Gastroesophageal sphincter (tissue), 4 donors: ENCODE measurements at regions not wholly inside any gene's neighbourhood (a gene's known extent, or its start where the extent isn't known, plus 50 kb on each side); places are given as distances from the start of the nearest gene placed in this dataset.

Experiments used
- ATAC-seq: fragments of 150-250 bp; one replicate; pipeline ENCODE4 v1.9.1; 2016; ENCODE audit warnings: mild to moderate bottlenecking, moderate library complexity
- H3K27ac ChIP-seq, 4 donors: fragments of 200-600 bp; sonication (generic) in 3 of 4; 1 replicate in 3 of 4; 2 replicates in 1 of 4; pipeline ENCODE4 v1.5.1; 2016 to 2019
- H3K27me3 ChIP-seq: fragments of 200-600 bp; sonication (generic); one replicate; pipeline ENCODE4 v1.5.1; 2019
- H3K36me3 ChIP-seq, 2 donors: fragments of 200-600 bp; sonication (generic); one replicate each; pipeline ENCODE4 v1.5.1; 2019; ENCODE audit warnings: control low read depth in 1 of 2
- H3K4me1 ChIP-seq, 3 donors: fragments of 200-600 bp; sonication (generic); 1 replicate in 2 of 3; 2 replicates in 1 of 3; pipeline ENCODE4 v1.5.1; 2016 to 2019; ENCODE audit warnings: control low read depth in 2 of 3
- H3K4me3 ChIP-seq, 2 donors: fragments of 200-600 bp; sonication (generic); one replicate each; pipeline ENCODE4 v1.5.1; 2019; ENCODE audit warnings: mild to moderate bottlenecking in 1 of 2, moderate library complexity in 1 of 2
- H3K9me3 ChIP-seq, 3 donors: fragments of 200-600 bp; sonication (generic); one replicate each; pipeline ENCODE4 v1.5.1; 2017 to 2019; ENCODE audit warnings: control low read depth in 2 of 3
- EP300 ChIP-seq: sonication (generic); formaldehyde crosslinking; IDR thresholded peaks from one replicate; pipeline ENCODE4 v1.6.1; 2017; ENCODE audit warnings: antibody characterized with exemption, mild to moderate bottlenecking
- POLR2A ChIP-seq, 2 donors: fragments of 450-650 bp; IDR thresholded peaks; one replicate each; pipeline ENCODE4 v1.6.1; 2017; ENCODE audit warnings: antibody characterized with exemption in 2 of 2, mild to moderate bottlenecking in 2 of 2, moderate library complexity in 1 of 2
- POLR2AphosphoS5 ChIP-seq: sonication (generic); formaldehyde crosslinking; IDR thresholded peaks from one replicate; pipeline ENCODE4 v1.6.1; 2017; ENCODE audit warnings: antibody characterized with exemption
- WGBS, 2 donors: methylation state at CpG; one replicate each; pipeline ENCODE4 v1.1.5; 2018; ENCODE audit warnings: low coverage in 1 of 2; 5-methylcytosine and 5-hydroxymethylcytosine counted together
- TF ChIP-seq, protein P1 (sequence below), 4 experiments: fragments of 200-600 bp in 2 of 4; fragments of 450-650 bp in 2 of 4; sonication (generic) in 1 of 4; IDR thresholded peaks; one replicate each; pipeline ENCODE4 v1.5.1; 2017 to 2019; ENCODE audit warnings: antibody characterized with exemption in 4 of 4, mild to moderate bottlenecking in 2 of 4, moderate library complexity in 2 of 4

DNA sequence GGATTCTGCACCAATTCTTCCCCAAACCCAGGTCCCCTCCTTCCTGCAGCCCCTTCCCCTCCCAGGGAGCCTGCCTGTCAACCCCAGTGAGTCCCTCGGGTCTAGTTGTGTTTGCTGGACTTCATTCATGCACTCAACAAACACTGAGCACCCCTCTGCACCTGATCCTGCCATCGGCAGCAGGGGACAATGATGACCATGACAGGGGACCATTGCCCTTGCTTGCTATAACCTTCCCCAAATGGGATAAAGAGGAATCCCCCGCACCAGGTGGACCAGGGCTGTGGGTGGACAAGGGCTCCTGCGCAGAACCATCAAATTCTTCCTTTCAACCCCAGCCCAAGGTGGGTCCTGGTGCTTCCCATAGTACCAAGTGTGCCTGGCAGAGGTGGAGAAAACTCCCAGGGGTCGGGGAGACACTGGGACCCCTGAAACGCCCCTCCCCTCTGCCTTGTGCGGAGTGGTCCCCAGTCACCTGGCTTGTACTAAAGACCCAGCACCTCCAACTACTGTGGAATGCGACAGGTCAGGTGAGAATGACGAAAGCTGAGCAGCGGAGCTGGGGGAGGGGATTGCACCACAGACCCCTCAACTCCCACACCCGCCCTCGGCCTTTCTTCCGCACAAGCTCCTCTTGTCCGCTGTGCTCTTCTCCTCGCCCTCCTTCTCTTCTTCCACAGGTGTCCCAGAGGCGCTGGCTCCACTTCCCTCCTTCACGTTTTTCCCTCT, 119.9 kb upstream of the ZNF217 start:
- WGBS, 2 donors = 76 to 84% methylated on average over 7 to 8 of the region's 17 CpGs
- no peaks in the 10 kb centered on the region for H3K9me3 ChIP-seq
- no peak for ATAC-seq
- no peak overlapping the region for H3K27ac ChIP-seq
- no peaks in the 10 kb centered on the region for H3K36me3 ChIP-seq
- no peak overlapping the region for H3K4me3 ChIP-seq
- H3K27me3 ChIP-seq = no peaks in the 10 kb centered on the region
- TF ChIP-seq, protein P1, sequence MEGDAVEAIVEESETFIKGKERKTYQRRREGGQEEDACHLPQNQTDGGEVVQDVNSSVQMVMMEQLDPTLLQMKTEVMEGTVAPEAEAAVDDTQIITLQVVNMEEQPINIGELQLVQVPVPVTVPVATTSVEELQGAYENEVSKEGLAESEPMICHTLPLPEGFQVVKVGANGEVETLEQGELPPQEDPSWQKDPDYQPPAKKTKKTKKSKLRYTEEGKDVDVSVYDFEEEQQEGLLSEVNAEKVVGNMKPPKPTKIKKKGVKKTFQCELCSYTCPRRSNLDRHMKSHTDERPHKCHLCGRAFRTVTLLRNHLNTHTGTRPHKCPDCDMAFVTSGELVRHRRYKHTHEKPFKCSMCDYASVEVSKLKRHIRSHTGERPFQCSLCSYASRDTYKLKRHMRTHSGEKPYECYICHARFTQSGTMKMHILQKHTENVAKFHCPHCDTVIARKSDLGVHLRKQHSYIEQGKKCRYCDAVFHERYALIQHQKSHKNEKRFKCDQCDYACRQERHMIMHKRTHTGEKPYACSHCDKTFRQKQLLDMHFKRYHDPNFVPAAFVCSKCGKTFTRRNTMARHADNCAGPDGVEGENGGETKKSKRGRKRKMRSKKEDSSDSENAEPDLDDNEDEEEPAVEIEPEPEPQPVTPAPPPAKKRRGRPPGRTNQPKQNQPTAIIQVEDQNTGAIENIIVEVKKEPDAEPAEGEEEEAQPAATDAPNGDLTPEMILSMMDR (IDR thresholded peaks at IDR 0.05) = no peak
- TF ChIP-seq POLR2A (IDR thresholded peaks at IDR 0.05) = no peak
- TF ChIP-seq EP300 = no peak
- no peak for TF ChIP-seq POLR2AphosphoS5
- H3K4me1 ChIP-seq = no peaks in the 10 kb centered on the region

DNA sequence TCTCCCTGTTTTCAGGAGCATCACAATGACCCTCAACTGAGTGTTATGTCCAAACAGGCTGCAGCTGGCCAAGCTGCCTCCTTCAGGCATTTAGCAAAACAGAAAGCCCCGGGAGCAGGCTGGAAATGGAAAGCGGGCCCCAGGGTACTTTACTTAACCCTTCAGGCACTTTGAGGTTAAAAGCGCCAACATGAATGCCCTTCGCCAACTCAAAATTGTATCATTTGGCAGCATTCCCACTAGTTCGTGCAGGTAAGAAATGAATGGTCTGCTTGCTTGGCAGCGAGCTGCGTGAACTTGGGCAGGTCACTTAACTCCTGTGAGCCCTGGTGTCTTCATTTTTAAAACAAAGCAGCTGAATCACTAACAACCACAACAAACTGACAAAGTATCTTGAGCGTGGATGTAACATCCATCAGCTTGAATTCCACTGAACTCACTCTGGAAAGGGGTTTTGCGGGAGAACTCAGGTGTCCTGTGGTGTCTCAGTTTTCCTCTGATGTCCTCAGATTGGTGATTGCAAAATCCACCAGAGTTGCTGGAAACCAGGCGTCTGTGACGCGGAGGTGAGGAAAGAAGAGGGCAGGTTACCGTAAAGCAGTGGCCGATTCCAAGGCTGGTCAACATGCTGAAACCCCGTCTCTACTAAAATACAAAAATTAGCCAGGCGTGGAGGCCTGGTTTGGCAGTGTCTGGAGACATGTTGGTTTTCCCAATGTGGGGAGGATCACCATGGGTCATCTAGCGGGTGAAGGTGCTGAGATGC, 118.8 kb upstream of the ZNF217 start:
- H3K27ac ChIP-seq = no peak overlapping the region
- no peak overlapping the region for H3K4me3 ChIP-seq
- no peak for ATAC-seq
- TF ChIP-seq, protein P1 (IDR thresholded peaks at IDR 0.05) = no peak
- TF ChIP-seq EP300 (no peak), POLR2A (IDR thresholded peaks at IDR 0.05) (no peak), POLR2AphosphoS5 (no peak)
- WGBS, 2 donors = 81 to 98% methylated on average over 9 to 16 of the region's 17 CpGs
- H3K27me3 ChIP-seq = no peaks in the 10 kb centered on the region
- no peaks in the 10 kb centered on the region for H3K36me3 ChIP-seq
- peaks cover 0 to 10% (median 0%) of the 10 kb centered on the region in 3 donors for H3K4me1 ChIP-seq
- H3K9me3 ChIP-seq = no peaks in the 10 kb centered on the region

DNA sequence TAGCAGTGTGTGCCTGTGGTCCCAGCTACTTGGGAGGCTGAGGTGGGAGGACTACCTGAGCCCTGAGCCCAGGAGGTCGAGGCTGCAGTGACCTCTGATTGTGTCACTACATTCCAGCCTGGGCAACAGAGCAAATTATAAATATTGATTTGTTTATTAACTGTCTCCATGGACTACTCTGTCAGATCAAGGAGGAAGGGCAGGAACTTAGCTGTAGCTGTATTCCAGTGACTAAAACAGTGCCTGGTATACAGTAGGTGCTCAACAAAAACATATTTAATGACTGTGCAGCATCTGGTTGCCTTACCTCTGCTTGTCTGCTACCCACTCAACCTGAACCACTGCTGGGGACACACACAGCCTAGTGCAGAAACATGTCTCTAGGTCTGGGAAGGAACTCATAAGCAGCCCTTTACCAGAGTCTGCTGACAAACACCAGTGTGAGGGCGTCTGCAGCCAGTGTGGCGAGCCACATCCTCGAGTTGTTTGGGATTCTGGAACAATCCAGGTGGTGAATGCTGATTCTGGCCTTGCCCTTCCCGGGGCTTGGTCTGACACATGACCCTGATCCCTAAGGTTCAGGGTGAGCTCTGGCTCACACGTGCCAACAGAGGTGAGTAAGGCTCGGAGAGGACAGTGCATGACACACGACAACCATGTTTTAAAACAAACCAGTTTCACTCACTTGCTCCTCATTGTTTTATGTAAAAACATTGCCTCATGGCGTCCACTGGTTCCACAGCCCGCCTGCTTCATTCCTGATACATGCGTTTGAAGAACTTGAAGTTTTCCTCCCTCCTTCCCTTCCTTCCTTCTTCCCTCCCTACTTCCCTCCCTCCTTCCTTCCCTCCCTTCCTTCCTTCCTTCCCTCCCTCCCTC, 117.9 kb upstream of the ZNF217 start:
- Histone ChIP-seq H3K4me1 (peaks cover 0 to 18% (median 7%) of the 10 kb centered on the region in 3 donors), H3K36me3 (no peaks in the 10 kb centered on the region), H3K27ac (no peak overlapping the region), H3K9me3 (no peaks in the 10 kb centered on the region), H3K4me3 (no peak overlapping the region), H3K27me3 (no peaks in the 10 kb centered on the region)
- TF ChIP-seq EP300 (no peak), POLR2A (IDR thresholded peaks at IDR 0.05) (no peak), POLR2AphosphoS5 (no peak)
- TF ChIP-seq, protein P1 (IDR thresholded peaks at IDR 0.05) = no peak
- no peak for ATAC-seq
- WGBS, 2 donors = 83 to 87% methylated on average over 2 to 6 of the region's 11 CpGs

DNA sequence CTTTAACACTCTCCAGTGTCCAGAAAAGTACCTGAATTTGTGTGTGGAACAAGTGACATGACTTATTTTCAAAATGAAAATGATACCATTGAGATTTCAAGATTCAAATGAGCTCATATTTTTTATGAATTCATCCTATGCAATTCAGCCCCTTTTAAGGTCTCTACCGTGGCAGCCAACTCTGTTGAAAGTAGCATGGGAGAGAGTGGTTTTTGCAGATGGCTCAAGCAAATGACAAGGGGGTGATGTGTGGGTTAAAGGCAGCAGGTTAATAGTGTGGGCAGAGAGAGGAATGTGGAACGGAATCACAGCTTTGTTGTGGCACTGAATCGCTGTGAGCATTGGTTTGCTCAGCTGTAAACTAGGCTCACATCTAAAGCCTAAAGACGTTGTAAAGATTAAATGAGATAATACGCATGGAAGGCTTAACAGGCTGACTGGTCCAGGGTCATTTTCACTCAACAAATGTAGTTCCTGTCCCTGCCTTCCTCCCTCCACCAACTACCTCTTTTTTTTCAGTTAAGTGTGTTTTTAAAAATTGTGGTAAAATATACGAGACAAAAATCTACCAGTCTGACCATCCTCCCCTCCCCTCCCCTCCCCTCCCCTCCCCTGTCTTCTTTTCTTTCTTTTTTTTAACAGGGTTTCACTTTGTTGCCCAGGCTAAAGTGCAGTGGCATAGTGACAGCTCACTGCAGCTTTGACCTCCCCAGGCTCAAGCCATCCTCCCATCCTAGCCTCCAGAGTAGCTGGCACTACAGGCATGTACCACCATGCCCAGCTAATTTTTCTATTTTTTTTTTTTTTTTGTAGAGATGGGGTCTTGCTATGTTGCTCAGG, 114.7 kb upstream of the ZNF217 start:
- TF ChIP-seq, protein P1 (IDR thresholded peaks at IDR 0.05) = no peak
- TF ChIP-seq EP300 (no peak), POLR2AphosphoS5 (no peak), POLR2A (IDR thresholded peaks at IDR 0.05) (no peak)
- no peaks in the 10 kb centered on the region for H3K9me3 ChIP-seq
- no peak for ATAC-seq
- H3K27me3 ChIP-seq = no peaks in the 10 kb centered on the region
- H3K36me3 ChIP-seq = no peaks in the 10 kb centered on the region
- peak overlapping the region in 3 of 4 donors; percentile 23 to 28 (median 24) for H3K27ac ChIP-seq
- peaks cover 0 to 24% (median 8%) of the 10 kb centered on the region in 3 donors for H3K4me1 ChIP-seq
- 56 to 65% methylated on average over 6 of the region's 6 CpGs for WGBS, 2 donors
- H3K4me3 ChIP-seq = no peak overlapping the region
